ENCODE measurements at regions not wholly inside any gene's neighbourhood (a gene's known extent, or its start where the extent isn't known, plus 50 kb on each side); places are given as distances from the start of the nearest gene placed in this dataset.

GRCh38 chr4:20393486-20394100 is 141.9 kb downstream of the SLIT2 start:
- dilution Hi-C loops (cut with HindIII; ENCODE audit: low sequenced_read_pairs, unreplicated experiment): no loop called here
- Histone ChIP-seq H2AFZ (replicated peaks; ENCODE audit: low read length, poor library complexity) (no peak overlapping the region), H4K91ac (ENCODE audit: insufficient read depth, low read depth, low read length) (no peak overlapping the region), H3K56ac (ENCODE audit: extremely low read depth, insufficient read depth, low read length) (no peak overlapping the region), H3K18ac (ENCODE audit: low read depth, low read length) (no peak overlapping the region), H3K9me1 (ENCODE audit: insufficient read depth, low read length) (no peaks in the 10 kb centered on the region), H2BK120ac (ENCODE audit: low read depth, low read length) (no peak overlapping the region), H4K8ac (ENCODE audit: low read depth in 2 of 2, low read length in 2 of 2) (no peak overlapping the region), H4K20me1 (ENCODE audit: insufficient read depth, low read length) (no peaks in the 10 kb centered on the region), H3K27ac (ENCODE audit: insufficient read depth, low read length) (no peak overlapping the region), H3K4ac (ENCODE audit: low read depth, low read length) (no peak overlapping the region), H3K9me3 (ENCODE audit: control insufficient read depth, insufficient read depth, low read length) (no peaks in the 10 kb centered on the region), H2BK20ac (ENCODE audit: low read depth, low read length) (no peak overlapping the region), H3K9ac (ENCODE audit: low read depth, low read length) (no peak overlapping the region), H3K36me3 (ENCODE audit: control insufficient read depth, insufficient read depth, low read length) (no peaks in the 10 kb centered on the region), H3K4me3 (ENCODE audit: insufficient read depth, low read depth, low read length) (no peak overlapping the region), H3K4me2 (ENCODE audit: low read depth, low read length) (no peak overlapping the region), H3K79me1 (ENCODE audit: low read depth in 1 of 2, low read length in 2 of 2) (no peaks in the 10 kb centered on the region), H2BK15ac (ENCODE audit: low read depth, low read length) (no peak overlapping the region), H3K27me3 (ENCODE audit: control insufficient read depth, insufficient read depth, low read length) (no peaks in the 10 kb centered on the region), H3K14ac (replicated peaks; ENCODE audit: low read depth, low read length) (no peak overlapping the region), H2AK5ac (ENCODE audit: low read depth, low read length) (no peak overlapping the region), H3K23ac (ENCODE audit: low read depth, low read length) (no peak overlapping the region), H2AK9ac (replicated peaks; ENCODE audit: low read depth, low read length, poor library complexity) (no peak overlapping the region), H3K4me1 (ENCODE audit: control insufficient read depth, insufficient read depth, low read length) (no peaks in the 10 kb centered on the region), H4K5ac (ENCODE audit: low read depth, low read length) (no peak overlapping the region), H2BK5ac (ENCODE audit: low read depth, low read length, poor library complexity, severe bottlenecking) (no peak overlapping the region)
- intact Hi-C loops (cut with micrococcal nuclease): no loop called here
- DNase-seq: no peak
- no peak for TF ChIP-seq POLR2A (IDR thresholded peaks at IDR 0.05; ENCODE audit: low read depth, low read length)
- TF ChIP-seq RAD21 (IDR thresholded peaks at IDR 0.05; ENCODE audit: low read length): no peak
- TF ChIP-seq, protein P1, sequence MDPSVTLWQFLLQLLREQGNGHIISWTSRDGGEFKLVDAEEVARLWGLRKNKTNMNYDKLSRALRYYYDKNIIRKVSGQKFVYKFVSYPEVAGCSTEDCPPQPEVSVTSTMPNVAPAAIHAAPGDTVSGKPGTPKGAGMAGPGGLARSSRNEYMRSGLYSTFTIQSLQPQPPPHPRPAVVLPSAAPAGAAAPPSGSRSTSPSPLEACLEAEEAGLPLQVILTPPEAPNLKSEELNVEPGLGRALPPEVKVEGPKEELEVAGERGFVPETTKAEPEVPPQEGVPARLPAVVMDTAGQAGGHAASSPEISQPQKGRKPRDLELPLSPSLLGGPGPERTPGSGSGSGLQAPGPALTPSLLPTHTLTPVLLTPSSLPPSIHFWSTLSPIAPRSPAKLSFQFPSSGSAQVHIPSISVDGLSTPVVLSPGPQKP (IDR thresholded peaks at IDR 0.05; ENCODE audit: borderline replicate concordance, low read depth, low read length): no peak
- in situ Hi-C loops (cut with MboI; ENCODE audit: low sequenced_read_pairs): no loop called here
- no peak for ATAC-seq (ENCODE audit: low read depth)
- 87% methylated on average over 3 of the region's 5 CpGs; no CpG with 5 or more reads in 1 of the 2 experiments for WGBS, 2 experiments (ENCODE audit: extremely low coverage in 2 of 2, insufficient read length in 1 of 2)
- BruUV-seq (replicated peaks): no TSS peak
- POLR2A ChIA-PET (ENCODE audit: unreplicated experiment): no interaction called here
- CTCF ChIA-PET: interaction anchor here (0.8 kb wide), 1 partner anchor 9 kb away, joined by 3 read pairs; no protein-coding TSS in a partner anchor
